Hematopoietic multipotent progenitor cell (in vitro differentiated cells): ENCODE measurements at regions not wholly inside any gene's neighbourhood (a gene's known extent, or its start where the extent isn't known, plus 50 kb on each side); places are given as distances from the start of the nearest gene placed in this dataset.
A peak's percentile ranks its signal among the peaks of the same experiment; 100 is the strongest.

Experiments
- DNase-seq, 3 donors: peaks; one replicate each; pipeline ENCODE4 v3.0.0-alpha.2; 2011 to 2015; ENCODE audit warnings: low read depth in 2 of 3, low spot score in 2 of 3

DNA sequence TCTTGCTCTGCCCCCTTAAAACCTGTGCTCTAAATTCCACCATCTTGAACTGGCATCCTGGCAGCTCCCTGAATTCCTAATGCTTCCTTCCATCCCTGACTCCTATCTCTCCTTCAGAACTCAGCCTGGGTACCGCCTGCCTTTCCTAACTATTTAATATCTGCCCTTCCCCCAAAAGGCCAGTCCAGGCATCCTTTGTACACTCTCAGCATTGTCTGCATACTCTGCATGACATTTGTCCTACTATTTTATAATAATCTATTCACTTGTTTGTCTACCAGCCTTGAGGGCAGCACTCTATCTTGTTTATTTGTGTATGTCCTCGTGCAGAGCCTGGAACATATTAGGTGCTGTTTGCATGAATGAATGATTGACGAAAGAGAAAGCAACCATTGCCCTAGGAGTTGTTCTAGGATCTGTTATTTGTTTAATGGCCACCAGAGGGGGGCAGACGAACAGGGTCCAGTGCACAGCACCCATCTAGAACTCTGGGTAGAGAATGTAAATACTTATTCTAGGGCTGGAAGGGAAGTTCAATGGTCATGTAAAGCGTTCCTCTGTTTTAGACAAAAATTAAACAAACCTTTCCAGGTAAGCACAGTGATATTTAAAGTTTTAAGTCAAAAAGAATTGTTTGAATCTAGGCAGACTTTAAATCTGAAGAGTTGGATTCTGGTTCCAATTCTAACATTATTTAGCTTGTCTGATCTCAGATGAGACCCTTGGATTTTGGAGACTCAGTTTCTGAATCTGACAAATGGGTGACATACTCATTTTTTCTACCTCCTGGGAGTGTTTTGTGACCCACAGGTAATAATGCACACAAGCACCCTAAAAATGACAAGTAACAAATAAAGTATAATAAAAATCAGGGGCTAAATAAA lies 125.8 kb upstream of the GALNT15 start:
- peak; percentile 4 to 87 (median 51) for DNase-seq

DNA sequence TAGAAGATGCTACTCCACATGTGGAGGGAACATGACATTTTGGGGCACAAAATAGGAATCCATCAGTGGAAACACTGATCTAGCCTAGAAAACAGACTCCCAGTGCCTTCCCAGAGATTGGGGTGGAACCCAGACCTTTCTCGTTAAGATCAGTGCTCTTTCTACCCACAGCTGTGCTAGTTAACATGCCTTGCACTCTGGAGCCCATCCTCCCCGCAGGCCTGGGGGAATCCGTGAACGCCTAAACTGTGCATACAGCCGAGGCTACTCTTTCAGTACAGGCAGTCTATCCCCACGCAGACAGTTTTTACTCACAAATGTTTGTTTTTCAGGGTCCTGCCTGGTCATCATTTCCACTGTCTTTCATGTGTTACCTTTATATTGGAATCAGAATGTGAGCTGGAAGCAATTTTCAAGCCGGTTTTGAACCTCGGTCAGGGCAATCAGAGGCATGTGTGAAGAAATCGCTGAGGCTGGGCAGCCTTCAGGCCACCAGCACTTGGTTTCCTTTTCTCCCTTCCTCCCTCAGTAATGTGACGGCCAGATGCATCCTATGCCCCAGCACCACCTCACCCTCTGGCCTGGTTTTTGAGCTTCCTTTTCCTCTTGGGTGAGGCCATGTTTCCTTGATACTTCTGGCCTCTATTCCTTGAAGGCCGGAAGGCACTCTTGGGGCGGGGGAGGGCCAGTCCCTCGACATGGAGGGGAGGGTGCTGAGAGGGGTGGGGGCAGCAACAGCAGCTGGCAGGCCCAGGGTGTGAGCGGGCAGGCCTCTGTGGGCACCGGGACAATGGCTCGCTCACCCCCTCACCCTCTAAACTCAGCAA lies 123.6 kb upstream of the GALNT15 start:
- DNase-seq, result peak in 2 of 3 donors; percentile 46 to 86

DNA sequence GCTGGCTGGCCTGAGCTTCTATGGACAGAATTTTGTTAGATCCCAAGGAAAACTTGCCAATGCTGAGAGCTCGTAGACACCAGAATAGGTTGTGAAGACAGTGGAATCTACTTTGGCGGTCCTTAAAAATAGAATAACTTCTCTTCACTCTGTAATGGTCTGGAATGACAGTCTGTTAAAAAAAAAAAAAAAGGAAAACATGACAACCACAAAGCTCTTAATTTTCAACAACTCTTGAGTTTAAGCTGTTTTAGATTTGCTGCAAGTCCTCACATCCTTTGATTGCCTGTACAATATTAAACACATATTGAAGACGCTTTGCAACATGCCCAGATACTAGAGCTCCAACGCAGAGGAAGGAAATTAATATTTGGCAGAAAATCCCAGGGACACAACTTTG lies 122.8 kb upstream of the GALNT15 start:
- no peak for DNase-seq

DNA sequence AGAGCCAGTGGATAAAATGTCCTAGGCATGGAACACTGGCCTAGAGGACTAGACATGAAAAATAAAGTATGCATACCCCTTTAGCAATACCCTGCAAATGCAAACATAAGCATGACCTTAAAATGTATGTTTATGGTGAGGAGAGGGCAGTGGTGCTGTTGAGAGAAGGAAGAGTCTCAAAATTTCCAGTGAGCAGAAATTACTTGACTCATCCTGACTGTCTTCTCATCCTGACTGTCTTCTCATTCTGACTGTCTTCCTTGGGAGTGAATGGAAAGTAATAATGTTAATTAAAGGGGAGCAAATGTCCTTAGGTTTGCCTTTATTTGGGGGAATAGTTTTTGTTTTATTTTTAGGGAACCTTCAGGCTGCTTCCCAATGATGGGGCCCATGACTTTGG lies 121.5 kb upstream of the GALNT15 start:
- no peak for DNase-seq

DNA sequence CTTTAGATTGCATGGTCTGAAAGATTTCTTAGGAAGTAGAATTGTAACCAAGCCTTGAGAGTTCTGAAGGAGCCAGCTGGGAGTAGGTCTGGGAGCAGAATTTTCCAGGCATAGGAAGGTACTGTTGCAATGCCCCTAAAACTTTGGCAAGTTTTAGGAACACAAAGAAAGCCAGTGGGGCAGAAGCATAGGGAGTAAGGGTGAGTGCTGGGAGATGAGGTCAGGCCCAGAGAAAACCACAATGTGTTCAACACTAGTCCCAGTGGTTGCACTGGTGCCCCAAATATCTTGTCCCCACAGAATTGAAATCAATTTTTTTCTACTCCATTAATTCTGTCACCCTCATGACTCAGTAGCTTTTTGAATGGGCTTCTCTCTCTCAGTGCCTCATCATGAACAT lies 120.7 kb upstream of the GALNT15 start:
- no peak for DNase-seq

DNA sequence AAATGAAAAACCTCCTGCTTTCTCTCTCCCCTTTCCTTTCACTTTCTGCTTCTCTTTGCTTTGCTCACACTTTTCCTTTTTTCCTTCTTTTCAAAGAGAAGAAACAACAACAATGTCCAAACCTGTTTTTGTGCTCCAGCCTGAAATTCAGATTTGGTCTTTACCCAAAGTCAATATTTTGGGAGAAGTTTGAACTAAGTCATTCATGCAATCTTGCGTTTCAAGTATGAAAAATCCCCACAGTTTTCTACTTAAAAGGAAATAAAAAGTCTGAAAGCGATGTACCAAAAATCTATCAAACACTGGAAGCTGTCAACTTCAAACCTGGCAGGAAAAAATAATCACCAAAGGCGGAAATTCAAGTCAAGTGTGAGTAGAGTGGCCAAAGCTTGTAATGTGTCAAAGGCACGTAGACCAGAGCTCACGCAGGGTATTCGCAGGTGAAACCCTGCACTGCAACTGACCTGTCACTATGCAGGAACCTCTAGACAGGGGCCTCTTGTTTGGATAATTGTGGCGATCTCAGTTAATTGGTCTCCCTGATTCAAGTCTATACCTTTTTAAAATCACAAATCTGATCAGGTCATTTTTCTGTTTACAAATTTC lies 118.8 kb upstream of the GALNT15 start:
- no peak for DNase-seq

DNA sequence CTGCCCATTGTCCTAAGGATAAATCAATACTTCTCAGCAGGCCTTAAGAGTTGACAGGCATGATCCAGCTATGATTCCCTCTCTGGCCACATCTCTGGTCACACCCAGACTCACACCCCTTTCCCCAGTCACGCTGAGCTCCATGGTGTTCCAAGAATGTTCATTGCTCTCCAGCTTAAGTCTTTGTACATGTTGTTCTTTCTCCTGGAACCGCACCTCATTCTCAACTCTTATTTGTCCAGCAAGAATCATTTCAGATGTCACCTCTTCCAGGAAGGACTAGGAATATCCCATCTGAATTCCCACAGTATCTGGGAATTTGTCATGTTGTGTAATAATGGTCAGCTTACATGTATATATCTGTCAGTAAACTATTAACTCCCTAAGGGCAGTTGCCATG lies 118.3 kb upstream of the GALNT15 start:
- DNase-seq, result no peak

DNA sequence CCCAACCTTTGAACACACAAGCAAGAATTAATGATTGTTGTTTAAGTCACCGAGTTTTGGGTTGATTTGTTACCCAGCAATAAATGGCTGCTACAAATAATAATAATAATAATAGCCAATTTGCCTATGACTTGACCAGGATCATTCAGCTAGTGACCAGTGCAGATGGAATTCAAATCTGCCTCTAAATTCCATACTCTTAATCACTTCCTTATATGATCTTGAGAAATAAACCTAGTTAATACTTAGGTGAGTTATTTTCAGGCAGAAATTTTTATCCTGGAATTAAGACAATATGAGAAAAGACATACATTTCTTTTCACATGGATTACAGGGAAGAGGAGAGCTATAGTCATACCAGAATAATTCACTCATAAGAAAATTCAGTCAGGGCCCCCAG lies 116.0 kb upstream of the GALNT15 start:
- no peak for DNase-seq

DNA sequence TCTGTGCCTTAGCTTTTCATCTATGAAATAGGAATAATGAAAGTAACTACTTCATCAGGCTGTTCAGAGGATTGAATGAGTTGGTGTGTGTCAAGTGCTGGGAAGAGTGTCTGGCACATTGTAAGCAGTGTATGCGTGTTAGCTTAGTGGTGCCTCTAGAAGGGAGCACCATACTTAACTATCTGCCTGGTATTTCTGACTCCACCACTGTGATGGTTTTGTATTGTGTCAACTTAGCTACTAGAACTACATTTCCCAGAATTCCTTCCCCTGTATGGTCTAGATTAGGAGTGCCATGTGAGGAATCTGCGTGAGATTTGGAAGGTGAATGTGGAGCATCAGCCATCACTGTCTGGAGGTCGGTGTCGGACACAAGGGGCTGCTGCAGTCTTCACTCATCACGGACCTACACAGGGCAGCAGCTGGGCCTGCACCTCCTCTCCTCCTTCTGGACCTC lies 115.4 kb upstream of the GALNT15 start:
- DNase-seq, result no peak

DNA sequence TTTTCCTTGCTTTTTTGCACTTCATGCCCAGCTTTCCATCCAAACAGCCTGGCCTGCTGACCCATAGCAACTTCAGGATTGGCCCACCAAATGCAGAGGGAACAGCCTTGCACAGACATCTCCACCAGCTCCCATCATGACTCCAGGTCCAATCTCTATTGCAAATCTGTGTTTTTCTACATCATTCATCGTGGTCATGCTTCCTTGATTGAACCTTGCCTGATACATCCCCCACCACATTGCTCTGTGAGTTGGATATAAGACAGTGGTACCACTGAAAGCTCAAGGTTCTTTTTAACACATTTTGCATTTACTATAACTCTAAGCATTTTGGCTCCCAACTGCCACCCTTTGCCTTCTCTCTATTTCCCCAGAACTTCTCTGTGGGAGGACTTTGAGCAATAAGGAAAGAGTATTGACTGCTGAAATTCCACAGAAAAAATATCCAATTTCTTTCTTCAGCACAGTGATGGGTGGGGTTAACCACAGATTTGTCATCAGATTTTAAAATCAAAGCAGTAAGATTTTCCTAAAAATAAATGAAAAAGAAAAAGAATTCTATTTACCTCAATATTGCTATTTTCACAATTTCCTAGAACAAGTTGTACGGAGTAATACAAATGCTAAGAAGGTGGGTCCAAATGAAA lies 114.6 kb upstream of the GALNT15 start:
- DNase-seq, result no peak

DNA sequence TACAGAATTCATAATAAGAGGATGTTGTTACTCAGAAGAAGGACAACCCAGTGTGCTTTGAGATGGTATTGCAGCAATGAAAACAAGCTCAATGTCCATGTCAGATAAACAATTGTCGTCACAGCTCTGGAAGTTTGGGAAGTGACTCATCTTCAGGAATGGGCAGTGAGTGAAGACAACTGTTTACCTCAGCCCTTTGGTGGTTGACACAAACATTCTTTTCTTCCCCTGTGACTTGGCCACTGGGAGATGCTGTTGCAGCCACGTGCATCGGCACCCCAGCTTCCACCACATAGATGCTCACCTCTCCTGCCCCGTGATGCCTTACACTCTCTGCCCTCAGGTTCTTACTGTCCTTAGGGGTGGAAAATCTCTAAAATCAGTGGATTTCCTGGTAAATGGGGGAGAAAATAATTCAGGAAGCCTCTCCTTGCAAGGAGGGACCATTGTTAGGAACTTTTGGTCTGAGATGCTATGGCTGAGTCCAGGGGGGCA lies 114.1 kb upstream of the GALNT15 start:
- DNase-seq, result no peak

DNA sequence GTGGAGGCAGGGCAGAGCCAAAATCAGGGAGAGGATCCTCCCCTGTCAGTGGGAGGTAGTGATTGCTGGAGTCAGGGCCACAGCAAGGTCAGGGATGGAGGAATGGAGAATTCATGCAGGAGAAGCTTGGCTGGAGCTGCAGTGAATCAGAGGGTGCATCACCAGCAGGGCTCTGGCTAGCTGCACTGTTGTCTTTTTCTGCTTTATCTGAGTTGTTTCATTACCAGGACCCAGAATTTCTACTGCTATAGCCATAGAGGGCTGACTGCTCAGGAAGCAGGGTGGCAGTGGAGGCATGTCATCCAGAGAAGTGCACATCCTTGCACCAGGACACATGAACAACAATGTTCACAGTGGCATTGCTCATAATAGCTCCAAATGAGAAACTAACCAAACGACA lies 113.5 kb upstream of the GALNT15 start:
- no peak for DNase-seq

DNA sequence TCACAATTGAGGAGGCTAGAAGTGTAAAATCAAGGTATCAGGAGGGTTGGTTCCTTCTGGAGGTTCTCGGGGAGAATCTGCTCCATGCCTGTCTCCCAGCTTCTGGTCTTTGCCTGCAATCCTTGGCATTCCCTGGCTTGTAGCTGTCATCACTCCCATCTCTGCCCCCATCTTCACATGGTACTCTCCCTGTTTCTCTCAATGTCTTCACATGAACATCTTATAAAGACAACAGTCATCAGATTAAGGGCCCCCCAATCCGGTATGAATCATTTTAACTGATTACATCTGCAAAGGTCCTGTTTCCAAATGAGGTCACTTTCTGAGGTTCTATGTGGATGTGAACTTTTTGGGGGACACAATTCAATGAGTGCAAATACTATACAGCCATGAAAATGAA lies 113.0 kb upstream of the GALNT15 start:
- DNase-seq, result no peak

DNA sequence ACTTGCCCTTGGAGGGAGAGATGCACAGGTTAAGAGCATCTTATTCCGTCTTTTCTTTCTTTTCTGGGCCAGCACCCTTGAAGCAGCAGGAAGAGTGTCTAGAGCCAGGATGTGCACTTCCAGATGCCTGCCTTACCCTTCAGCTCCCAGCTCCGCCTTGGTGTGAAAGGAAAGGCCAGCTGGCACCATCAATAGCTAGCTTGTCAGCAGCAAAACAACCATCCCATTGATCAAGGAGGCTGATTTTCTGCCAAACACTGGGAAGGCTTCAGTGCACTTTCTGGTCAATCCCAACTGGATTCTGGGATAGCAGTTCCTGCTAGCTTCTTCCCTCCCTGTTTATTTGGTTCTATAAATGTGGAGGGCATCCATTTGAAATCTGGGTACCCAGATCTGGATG lies 110.9 kb upstream of the GALNT15 start:
- no peak for DNase-seq

DNA sequence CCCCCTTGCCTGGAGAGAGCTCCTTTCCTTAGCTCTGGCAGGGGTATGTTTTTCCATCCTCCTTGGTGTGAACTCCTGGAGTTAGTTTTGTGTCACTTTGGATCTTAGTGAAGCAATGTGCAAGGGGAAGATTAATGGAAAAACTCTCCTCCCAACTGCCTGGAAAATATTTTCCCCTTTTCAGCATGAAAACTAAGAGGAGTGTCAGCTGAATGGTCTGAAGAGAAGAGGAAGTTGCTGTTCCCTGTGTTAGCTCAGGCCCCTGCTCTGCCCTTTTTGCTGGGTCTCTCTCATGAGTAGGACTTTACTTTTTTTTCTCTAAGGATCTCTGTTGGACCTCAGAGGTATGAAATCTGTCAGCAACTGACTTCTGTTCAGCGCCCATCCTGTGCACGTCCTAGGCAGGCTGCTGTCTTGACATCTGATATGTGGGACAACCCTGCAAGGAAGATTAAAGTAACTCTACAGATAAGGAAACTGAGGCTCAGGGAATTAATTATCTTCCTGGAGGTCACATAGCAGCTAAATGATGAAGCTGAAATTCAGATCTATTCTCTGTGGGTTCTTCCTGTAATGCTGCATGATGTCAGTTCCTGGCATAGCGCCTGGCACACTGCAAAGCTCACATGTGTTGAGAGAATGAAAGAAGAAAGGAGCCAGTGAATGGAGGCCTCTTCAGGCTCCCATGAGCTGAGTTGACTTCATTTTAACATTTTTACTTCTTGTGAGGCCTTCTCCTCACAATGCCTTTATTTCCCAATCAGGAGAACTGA lies 109.7 kb upstream of the GALNT15 start:
- peak in 1 of 3 donors; percentile 67 for DNase-seq

DNA sequence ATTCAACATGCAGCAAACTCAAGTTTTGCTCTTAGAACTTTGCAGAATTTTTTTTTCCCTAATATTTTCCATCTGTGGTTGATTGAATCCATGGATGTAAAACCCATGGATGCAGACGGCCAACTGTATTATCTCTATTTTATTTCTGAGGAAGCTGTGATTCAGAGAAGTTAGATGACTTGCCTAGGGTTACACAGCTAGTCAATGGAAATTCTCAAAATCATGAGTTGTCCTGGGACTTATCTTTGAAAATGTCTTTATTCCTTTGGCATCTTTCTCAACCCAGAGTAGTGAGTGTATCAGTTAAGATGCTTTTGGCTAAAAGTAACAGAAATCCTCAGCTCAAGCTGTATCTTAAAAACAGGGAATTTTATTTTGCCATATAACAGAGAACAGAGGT lies 107.9 kb upstream of the GALNT15 start:
- DNase-seq, result no peak

DNA sequence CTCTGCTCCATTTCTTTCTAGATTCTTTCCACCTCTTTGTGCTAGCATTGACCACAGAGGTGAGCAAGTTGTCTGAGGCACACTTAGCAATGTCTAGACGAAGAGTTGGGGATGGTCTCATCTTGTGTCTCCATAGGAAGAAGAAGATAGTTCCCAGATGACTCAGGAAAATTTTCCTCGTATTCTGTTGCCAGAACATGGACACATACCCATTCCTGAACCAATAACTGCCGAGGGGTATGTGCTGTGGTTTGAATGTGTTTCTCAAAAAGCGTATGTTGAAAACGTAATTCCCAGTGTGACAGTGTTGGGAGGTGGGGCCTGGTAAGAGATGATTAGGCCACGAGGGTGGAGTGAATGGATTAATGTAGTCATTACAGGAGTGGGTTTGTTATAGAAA lies 107.5 kb upstream of the GALNT15 start:
- no peak for DNase-seq

DNA sequence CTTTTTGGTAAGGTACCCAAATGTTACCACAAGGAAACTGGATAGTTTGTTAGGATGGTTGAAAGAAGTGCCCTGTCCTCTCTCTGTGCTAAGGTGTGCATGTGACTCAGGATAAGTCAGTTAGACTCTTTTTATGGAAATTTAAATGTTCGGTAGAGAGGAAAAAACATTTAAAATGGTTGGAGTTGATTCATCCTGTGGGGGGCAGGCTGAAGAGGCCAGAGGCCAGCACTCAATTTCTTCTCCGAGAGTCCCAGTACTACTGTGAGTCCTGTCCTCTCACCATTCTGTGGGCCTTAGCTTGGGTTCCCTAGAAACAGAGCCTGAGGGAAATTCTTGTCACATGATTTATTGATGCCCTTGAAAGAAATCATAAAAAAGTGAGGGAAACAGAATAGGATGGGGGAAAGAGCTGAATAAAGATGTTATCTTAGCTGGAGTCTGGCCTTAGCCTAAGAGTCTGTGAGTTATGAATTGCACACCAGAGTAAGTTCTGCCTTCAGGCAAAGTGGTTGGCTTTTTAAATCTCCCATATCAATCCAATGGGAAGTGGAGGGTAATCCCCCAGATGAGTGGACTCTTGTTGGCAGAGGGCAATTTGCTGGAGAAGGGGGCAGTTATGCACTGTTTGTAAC lies 106.5 kb upstream of the GALNT15 start:
- DNase-seq, result no peak

DNA sequence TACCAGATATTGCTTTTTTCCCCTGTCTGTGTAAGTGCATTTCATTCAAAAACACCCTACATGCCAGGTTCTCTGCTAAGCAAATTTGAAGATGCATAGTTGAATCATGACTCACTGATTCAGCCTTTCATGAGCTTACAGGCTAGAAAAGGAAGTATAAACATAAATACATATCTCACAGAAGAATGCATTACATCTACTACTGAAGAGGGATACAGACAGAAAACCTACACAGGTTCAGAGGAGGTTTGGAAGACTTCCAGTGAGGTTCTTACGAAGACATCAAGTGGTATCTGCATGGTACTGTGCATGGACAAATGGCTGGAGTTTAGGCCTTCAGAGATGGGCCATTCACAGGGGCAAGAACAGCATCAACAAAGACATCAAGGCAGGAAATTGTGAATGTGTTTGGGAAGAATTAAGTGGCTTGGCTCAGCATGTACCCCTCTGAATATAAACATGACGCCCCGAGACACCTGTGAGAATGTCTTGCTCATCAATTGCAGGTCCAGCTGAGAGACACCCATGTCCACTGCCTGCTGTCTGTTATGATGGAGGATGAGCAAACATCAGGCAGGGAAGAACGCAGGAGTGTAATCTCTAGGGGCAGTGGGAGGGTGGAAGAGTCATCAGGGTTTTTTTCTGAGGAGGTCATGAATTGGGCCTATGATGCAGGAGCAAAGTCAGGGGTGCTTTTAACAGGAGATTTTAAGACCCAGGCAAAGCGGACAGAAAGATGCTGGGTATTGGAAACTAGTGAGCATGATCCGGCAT lies 105.1 kb upstream of the GALNT15 start:
- no peak for DNase-seq
